Activated T-helper 1 cell treated with anti-CD3 and anti-CD28 coated beads, Interleukin-2, amount 50 U/mL, for 16 hours (primary cell): ENCODE measurements at regions not wholly inside any gene's neighbourhood (a gene's known extent, or its start where the extent isn't known, plus 50 kb on each side); places are given as distances from the start of the nearest gene placed in this dataset.

Experiments
- DNase-seq, 2 donors: peaks; one replicate each; pipeline ENCODE4 v3.0.0-alpha.2; 2020; ENCODE audit warnings: low read depth in 1 of 2, low spot score in 1 of 2

- no peak for DNase-seq
Measured at GRCh38 chr2:6793913-6794312, 71.8 kb downstream of the CMPK2 start.

DNA sequence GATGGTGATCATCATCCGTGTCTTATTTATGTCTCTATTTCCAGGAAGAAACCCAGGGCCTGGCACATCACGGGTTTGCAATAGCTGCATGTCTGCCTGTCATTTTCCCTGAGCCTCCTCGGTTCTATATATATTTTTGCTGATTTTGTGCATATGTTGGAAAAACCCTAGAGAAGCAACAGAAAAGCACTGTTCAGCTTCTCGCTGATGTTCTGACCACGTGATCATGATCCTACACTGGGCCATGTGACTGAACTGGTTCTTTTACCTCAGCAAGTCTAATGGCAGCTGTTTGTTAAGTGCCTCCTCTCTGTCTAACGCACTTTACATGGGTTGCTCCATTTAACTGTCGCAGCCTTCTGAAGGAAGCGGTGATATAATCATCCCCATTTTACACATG, 71.3 kb downstream of the CMPK2 start:
- DNase-seq, result no peak
